NOMO-1 (cell line): ENCODE measurements at regions not wholly inside any gene's neighbourhood (a gene's known extent, or its start where the extent isn't known, plus 50 kb on each side); places are given as distances from the start of the nearest gene placed in this dataset.
A peak's percentile ranks its signal among the peaks of the same experiment; 100 is the strongest.
"Not testable (repeated sequence)": the region's sequence is repeated elsewhere in the genome, so short reads cannot be mapped to it uniquely, and the experiment has no call there.

Source experiments
- DNase-seq, 2 experiments: peaks; one replicate each; lab custom pipeline; 2025; ENCODE audit not compliant: unreplicated experiment in 2 of 2; lab: John Stamatoyannopoulos, UW

DNA sequence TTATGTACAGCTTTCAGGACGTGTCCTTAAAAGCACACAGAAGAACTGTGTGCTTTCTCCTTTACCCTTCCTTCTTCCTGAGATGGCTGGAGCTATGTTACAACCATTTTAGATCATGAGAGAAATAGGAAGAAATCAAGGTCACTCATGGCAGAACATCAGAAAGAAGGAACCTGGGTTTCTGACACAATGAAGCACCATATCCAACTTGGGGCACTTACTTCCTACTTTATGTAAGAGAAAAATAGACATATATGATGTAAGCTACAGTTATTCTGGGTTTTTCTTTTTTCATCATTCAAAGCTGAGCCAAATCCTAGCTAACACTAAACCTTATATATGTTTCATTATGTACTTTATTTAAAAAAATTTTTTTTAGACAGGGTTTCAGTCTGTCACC, 79.5 kb downstream of the FAM161A start:
- peak in 1 of 2 experiments; percentile 69 for DNase-seq

DNA sequence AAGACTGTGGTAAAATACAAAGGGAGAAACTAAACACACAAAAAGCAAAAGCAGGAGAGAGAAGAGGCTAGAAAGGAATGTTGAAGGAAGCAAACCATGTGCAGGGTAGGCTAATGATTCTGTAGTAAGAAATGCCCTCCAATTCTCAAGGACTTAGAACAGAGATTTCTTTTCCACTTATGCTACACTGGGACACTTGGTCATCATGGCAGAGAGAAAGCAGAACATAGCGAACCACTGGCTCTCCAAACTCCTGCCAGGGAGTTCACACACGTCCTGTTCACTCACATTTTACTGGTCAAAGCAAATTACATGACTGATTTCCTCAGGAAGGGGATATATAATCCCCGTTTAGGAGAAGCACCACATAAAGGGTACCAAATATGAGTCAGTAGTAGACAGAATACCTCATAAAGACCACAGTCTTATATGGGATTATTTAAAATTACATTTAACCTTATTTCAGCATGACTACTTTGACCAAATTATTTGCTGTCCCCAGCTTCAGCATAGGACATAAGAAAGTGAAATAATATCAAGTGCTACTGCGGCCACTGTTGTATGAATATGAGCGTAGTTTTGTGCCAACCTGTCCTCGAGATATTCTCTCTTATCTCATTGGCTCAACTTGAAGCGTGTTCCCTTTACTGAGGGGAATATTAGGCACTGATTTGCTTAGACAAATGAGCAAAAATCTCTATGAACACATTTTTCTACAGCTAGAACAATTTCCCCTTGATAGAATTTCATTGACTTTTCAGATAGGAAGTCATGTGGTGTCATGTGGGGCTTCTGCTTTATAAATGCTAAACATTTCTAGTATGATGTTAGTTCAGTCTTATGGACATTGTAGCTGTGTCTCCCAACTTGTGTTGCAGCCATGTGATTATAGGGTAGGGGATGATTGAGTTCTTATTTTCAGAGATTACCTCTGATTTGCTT, 81.7 kb downstream of the FAM161A start:
- DNase-seq: no peak

DNA sequence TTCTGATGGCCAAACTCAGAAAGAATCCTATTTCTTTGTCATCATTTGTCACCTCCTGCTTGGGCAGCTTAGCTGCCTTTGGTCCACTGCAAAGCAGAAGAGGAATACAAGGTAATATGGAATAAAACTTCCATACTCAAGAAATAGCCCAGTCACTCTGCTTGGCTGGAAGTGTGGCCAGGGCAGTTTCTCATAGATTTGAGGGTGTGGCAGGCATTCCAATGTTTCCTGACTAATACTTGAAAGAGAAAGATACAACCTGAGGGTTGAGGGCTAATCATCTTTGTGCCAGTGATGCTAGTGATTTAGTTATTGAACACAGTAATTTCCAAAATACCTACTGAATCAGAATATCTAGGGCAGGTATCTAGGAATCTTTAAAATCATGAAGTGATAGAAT, 83.1 kb downstream of the FAM161A start:
- no peak for DNase-seq

DNA sequence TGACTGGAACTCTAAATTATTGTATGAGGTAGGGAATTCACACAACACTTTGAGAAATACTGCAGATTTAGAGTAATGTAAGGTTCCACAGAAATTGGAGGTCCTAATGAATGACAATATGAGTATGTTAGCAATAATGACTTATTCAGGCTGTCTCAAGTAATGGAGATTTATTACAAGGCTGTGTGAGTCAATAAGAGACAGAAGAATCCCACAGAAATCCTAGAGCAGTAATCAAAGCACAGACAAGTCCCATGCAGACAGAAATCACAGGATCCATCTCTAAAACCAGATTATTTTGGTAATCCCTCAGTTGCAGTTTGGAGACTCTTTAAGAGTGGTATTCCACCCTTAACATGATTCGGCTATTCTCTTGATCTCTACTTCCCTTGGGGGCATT, 83.6 kb downstream of the FAM161A start:
- DNase-seq: no peak

DNA sequence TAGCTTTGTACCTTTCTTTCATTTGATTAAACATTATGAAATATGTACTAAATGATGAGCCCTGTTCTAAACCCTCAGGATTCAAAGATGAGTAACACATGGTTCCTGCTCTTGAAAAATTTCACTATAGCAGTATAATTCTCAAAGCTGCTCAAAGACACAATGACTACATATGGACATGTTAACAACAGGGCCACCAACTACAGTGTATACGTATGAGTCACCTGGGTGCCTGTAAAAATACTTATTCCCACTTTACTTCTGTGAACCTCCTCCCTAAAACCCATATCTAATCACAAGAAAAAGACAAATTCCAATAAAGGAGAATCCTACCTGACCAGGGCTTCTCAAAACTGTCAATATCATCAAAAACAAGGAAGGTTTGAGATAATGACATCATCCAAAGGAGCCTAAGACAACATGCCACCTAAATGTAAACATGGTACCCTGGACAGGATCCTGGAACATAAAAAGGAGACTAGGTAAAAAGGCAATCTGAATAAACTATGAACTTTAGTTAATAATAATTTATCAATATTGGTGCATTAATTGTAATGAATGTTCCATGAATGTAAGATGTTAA, 84.7 kb downstream of the FAM161A start:
- DNase-seq: no peak

DNA sequence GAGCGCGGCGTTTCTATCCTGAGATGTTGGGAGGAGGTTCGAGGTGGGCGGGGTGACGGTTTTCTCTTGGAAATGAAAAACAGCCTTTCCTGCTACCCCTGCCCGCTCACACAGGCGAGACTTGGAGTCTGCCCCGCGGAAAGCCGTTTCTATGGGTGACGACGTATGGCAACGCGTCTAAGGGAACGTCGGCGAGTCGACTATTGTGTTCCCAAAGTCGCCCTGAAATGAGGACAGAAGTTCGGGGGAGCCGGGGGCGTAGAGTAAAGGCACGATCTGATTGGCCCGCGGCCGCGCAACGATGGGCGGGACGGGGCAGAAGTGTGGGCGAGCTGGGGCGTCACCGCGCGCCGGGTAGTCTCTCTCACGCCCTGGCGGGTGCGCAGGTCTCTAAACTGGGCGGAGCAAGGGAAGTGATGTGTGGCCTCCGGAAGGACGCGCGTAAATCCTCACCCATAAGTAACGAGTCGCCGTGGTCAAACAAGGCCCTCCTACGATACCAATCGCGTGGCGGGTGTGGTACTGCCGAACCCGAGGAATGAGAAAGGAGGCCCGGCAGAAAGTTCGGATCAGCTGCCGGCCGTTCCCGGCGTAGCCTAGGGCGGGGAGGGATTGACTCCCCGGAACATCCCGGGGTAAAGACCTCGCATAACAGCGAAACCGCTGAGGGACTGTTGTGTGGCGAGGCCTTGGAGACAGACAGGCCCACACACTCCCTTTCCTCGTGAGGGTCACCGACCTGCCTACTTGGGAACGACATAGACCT, 89.6 kb downstream of the FAM161A start:
- peak; percentile 99 for DNase-seq

DNA sequence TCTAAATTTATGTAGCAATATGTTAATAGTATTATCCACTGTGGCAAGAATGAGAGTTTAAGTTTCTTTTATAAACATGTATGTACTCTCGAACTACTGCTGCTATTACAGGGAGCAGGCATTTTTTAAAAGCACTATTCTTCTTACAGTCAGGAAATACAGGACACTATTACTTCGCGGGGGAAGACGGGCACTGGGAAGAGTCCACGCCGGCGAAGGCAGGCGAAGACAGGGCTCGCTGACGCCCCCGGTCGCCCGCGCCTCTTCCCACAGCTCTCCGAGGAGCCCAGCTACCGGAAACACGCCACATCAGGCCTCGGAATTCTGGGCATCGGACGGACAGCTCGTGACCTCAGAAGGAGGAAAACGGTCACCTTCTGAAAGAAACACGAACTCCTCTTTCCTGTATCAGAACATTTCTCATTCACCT, 90.2 kb downstream of the FAM161A start:
- DNase-seq: peak; percentile 39 to 49

DNA sequence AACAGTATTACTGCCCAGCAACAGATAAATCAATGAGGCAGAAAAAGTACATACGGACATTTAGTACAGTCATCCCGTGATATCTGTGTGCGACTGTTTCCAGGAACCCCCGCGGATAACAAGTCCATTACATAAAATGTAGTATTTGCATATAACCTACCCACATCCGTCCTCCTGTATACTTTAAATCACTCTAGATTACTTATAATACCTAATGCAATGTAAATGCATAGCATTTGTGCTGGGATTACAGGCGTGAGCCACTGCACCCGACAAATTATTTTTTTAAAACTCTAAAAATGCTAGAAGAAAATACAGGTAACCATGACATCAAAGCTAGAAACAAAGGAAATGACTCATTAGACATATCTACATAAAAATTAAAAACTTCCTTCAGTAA, 91.6 kb downstream of the FAM161A start:
- DNase-seq: no peak

DNA sequence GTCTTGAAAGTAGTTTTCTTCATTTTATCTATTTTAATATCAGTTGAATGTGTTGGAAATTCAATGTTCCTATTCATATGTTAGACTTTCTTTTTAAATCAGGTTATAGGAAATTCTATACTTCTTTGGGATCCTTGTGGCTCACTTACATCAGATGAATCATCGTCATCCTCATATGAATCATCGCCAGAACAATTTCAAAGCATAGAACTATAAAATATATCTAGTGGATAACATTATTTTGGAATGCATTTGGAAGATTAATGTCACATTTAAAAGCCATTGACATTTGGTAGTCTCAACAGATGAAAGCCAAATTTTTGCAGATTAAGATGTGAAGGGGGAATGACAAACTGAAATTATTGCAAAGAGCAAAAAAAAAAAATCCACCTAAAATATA, 94.1 kb downstream of the FAM161A start:
- no peak for DNase-seq

DNA sequence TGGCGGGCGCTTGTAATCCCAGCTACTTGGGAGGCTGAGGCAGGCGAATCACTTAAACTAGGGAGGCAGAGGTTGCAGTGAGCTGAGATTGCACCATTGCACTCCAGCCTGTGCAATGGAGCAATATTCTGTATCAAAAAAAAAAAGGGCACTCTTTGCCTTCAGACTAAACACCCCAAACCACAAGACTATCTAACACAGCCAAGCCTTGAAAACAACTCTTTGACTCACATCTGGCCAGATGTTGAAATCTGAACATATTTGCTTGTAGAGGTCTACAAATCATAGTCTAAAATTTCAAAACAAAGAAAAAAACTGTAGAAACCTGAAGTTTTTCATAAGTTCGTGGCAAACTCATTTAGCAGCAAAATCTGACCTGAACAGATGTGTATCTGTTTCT, 94.9 kb downstream of the FAM161A start:
- DNase-seq: no peak

DNA sequence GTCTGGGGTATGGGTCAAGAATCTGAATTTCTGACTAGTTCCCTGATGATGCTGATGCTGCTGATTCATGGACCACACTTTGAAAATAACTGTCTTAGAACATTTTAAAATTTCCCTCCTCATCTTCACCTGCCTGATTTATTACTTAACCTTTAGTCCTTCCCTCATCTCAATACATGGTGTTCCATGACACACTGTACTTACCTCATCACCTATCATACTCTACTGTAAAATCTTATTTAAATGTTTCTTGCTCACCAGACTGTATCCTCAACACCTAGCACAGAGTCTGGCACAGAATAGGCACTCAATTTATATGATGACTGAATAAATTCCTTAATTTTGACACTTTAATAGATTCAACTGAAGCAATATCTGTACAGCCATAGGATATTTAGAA, 95.7 kb downstream of the FAM161A start:
- DNase-seq: no peak

DNA sequence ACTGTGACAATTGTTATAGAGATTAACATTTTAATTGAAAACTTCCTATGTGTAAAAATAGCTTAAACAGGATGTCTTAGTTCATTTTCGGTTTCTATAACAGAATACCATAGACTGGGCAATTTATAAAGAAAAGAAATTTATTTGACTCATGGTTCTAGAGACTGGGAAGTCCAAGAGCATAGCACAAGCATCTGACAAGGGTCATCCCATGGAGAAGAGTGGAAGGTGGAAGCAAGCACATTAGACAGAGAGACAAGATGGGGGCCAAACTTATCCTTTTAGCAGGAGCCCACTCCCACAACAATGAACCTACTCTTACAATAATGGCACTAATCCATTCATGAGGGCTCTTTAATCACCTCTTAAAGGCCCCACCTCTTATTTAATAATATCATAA, 100.3 kb downstream of the FAM161A start:
- DNase-seq: no peak

DNA sequence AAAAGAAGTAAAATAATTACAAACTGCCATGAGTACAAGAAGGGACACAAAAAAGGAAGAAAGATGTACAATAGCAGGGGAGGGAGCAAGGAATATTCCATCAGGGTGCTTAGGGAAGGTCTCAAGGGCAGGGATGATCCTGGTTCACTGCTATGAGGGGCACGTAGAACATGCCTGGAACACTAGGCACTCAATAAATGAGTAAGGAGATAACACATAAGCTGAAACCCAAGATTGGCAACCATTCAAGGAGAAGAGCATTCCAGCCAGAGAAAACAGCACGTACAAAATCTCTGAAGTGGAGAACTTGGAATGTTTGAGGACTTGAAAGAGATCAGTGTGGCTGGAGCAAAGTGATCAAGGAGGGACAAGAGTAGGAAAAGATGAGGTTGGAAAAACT, 103.2 kb downstream of the FAM161A start:
- no peak for DNase-seq

DNA sequence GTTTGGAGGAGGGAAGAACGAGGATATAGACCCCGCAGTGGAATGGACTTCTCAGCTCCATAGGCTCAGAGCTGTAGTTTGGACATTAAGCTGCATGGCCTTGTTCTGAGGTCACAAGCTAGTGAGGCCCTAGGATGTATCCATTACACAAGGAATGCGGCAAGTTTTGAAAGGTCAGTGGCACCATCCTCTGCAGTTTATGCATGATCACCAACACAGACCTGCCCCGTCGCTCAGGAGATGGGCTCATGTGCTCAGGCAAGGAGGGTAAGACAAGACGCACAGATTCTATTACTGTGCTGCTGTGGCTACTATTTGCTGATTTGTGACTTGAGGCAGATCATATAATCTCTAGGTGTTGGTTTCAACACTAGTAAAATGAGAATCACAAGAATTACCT, 110.9 kb downstream of the FAM161A start:
- DNase-seq: no peak

DNA sequence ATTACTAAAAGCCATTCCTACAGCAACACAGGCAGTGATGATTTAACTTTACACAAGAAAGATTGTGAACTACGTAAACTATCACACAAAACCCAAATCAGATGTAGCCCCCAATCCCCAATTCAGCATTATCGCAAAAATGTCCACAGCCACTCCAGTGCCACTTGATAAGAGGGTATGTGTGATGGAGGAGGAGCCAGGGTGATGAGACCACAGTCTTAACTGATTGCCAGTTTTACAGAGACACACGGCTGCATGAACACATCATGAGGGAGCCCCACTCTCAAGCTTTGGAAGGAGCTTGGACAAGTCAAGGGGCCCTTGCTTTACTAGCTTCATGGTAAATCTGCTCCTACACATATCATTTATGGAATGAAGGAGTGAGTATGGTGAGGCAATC, 116.0 kb downstream of the FAM161A start:
- DNase-seq: no peak

DNA sequence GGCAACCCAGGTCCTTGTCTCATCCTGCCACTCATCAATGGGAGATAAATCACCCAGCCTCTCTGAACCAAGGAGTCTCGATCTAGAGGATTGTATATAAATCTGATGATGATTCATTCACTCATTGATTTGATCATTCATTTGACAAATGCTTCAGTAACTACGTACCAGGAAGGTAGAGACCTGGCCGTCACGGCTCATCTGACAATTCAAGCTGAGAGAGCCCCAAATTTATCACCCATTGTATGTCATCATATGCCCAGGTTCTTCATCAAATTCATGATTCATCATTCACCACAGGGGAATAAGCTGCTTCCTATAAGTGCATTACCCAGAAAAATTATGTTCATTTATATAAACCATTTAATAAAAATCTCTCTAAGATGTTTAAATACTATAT, 116.9 kb downstream of the FAM161A start:
- DNase-seq: no peak

DNA sequence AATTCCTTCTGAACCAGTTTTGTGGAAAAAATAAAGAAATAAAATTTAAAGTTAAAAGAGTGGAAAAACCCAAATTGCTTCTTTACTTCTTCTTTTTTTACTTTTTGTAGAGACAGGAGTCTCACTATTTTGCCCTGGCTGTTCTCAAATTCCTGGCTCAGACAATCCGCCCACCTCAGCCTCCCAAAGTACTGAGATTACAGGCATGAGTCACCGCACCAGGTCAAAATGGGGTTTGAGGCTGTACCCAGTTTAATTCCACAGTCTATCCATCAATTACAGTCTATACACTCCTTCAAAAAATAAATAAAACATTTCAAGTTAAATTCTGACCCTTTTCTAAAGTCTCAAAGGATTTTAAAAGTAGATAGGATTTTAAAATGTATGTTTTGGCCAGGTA, 120.3 kb downstream of the FAM161A start:
- no peak for DNase-seq

DNA sequence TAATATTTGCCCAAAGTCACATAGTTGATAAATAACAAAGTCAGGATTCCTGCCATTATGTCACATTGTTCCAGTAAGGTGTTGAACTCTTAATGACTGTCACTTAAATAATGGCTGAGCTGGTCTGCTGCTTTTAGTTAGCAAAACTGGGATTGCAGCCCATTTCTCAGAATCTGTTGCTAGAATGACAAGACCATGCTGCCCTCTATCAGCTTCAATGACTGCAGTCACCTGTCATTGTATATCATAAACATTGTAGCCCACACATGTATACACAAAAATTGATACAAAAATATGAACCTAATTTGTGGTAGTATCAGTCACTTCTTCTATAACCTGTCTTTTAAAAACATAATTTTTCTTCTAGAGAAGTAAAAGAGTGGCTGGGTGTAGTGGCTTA, 121.1 kb downstream of the FAM161A start:
- no peak for DNase-seq

DNA sequence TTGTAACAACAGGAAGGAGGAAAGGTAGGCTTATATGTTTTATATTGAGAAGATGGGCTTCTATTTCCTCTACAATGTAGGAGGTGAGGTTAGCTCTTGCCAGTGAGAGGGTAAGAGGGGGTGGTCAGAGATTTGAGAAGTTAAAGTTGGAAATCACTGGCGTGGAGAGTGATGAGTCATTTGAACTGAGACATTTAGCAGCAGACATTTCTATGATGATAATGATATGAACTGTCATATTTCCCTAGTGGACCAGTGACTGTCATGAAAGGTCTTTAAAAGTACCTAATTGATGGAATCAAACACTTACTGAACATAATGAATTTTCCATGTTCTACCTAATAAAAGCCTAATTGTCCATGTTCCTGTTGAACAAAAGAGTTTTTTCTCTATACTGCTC, 126.1 kb downstream of the FAM161A start:
- no peak for DNase-seq

DNA sequence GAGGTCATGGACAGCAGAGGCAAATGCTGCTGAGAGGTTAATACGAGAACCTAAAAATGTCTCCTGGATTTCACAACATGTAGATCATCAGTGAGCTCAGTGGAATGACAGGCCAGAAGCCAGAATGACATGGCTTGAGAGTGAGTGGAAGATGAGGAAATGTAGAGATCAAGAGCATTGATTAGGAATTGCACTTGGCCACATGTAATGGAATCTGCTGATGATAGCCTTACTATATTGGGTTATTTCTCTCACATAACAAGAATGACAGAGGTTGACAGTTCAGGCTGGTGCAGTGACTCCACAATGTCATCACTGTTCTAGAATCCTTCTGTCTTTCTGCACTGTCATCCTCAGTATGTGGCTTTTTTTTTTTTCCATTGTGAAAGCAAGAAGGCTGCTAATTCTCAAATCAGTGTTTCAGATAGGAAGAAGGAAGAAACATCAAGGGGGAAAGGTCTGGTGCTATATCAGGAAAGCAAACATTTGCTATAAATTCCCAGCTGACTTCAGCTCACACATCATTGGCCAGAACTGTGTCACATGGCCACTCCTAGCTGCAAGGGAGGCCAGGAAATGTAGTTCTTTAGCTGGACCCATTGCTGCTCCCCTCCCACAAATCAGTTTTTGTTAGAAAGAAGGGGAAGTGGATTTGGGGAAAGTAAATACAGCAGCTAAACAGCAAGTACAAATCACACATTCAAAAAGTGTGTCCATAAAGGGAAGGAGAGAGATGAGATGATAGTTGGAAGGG, 127.2 kb downstream of the FAM161A start:
- DNase-seq: peak in 1 of 2 experiments; percentile 0

DNA sequence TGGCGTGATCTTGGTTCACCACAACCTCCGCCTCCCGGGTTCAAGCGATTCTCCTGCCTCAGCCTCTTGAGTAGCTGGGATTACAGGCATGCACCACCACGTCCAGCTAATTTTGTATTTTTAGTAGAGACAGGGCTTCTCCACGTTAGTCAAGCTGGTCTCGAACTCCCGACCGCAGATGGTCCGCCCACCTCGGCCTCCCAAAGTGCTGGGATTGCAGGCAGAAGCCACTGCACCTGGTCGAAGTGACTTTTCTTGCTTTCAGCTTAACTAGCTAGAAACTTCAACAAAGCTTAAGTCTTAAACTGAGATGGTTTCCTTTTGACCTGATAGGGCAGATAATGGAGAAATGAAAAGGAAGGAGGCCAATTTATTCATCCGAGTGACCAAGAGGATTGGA, 130.5 kb downstream of the FAM161A start:
- not testable (repeated sequence) for DNase-seq
